ENCODE measurements at regions not wholly inside any gene's neighbourhood (a gene's known extent, or its start where the extent isn't known, plus 50 kb on each side); places are given as distances from the start of the nearest gene placed in this dataset.
A peak's percentile ranks its signal among the peaks of the same experiment; 100 is the strongest.

DNA sequence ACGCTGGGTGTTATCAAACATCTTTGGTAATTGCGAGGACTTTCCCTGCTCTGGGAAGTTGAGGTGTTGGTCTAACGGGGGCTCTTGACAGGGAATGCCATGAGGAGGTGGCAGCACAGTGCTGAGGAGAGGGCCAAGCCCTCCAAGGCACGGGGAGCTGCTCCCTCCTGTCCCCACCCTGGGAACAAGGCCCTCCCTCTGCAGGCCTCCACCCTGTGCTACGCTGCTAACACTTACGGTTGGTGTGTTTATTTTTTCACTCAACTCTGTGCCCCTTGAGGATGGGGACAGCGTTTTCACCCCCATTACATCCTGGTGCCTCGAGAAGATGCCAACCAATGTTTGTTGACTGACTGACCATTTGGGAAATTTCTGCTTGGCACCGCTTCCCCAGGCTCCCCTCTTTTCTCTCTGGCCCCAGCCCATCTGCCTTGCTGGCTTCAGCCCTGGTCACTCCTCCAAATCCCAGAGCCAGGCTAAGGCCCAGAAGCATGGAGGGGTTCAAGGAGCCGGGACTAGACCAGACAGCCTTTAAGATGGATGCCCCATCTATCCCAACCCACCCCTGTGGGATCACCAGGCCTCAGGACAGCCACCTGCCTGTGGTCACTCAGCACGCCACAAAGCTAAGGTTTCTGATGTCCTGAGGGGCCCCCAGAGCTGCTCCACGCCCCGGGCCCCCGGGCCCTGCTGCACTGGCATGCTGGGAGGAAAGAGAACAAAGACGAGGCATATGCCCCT is 125.7 kb downstream of the BARX1 start:
- DNase-seq (ENCODE audit: low read depth in 2 of 2, low spot score in 1 of 2): no peak

DNA sequence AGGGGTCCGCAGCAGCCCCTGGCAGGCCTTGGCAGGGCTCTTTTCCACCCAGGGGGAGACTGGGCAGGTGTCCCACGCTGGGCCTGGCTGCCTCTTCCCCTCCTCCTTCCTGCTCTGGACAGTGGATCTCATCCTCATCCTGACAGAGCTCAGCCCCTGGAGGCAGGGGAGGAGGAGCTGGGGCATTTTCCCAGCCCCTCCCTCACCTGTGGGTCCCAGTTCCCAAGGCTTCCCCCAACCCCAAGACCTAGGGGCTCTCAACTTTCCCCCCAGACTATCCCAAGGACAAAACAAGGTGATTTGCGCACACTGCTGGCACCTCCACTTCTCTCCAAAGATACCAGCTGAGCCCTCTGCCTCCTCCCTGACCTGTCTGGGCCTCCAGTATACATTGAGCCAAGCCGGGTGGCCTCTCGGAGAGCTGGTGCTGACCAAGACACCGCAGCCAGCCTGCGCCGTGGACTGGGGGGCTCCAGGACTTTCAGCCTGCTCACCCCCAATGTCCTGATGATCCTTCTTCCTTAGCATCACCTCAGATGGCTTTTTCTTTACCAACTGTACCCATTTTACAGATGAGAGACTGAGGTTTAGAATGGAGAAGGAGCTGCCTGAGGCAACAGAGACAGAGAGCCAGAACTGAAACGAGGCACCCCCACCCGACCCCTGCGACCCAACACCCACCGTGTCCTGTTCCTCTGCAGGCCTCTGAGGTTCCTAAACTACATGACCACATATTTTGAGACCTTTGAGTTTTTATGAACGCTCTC is 126.6 kb downstream of the BARX1 start:
- no peak for DNase-seq (ENCODE audit: low read depth in 2 of 2, low spot score in 1 of 2)

DNA sequence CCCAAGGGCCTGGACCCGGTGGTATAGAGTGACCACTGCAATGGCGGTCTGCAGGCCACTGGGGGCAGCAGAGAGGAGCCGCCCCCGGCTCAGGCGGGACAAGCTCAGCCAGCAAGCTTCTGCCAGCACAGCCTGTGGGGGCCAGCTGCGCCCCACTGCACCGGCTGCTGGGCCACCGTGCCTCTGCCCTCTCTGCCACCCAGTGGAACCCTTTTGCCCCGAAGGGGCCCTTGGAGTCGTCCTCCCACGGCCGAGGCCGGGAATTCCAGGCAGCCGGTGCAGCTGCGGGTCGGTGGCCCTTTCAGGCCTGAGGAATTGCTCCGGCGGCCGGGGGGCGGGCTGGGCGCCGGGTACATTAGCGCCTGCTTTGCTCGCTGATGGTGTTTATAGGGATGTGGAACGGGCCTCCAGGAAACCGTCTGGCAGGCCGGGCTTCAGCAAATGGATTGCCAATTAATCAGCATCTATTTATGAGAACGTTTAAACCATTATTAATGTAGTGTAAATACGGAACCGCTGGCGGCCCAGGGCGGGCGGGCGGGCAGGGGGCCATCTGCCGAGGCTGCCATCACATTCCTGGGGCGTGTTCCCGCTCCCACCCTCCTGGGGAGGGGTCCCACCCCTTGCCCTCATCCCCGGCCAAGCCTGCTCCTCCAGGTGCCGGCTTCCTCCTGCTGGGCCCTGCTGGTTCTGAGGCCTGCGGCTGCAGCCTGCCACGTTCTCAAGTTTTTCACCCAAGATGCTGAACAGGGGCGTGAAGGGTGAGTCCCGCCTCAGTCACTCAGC is 127.4 kb downstream of the BARX1 start:
- peak in 1 of 2 donors; percentile 6 for DNase-seq (ENCODE audit: low read depth in 2 of 2, low spot score in 1 of 2)

DNA sequence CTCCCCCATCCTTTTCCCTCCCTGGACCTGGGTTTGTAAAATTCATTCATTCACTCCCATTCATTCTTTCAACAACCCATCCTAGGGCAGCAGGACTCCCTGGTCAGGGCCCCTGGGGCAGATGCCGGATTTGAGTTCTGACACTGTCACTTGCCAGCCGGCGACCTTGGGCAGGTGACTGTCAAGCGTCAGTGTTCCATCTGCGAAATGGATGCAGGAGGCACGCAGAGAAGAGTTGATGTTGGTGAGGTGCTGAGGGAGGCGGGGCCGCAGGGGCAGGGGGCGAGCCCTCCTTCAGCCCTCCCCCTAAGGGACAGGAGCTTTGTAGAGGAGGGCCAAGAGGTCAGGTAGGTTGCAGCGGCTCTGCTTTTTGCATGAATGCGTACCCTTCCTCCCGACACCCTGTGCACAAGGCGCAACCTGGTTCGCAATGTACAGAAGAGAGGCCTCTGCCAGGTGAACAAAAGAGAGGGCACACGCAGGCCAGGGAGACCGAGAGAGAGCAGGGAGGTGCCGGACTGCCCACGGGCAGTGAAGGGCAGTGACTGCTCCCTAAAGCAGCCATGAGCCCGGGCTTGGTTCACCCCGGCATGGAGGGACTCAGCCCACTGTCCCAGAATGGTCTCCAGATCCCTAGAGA is 128.1 kb downstream of the BARX1 start:
- no peak for DNase-seq (ENCODE audit: low read depth in 2 of 2, low spot score in 1 of 2)

GRCh38 chr9:93826209-93826608 is 128.9 kb downstream of the BARX1 start:
- DNase-seq (ENCODE audit: low read depth in 2 of 2, low spot score in 1 of 2): peak in 1 of 2 donors; percentile 10

GRCh38 chr9:93825348-93826115 is 129.6 kb downstream of the BARX1 start:
- no peak for DNase-seq (ENCODE audit: low read depth in 2 of 2, low spot score in 1 of 2)

- no peak for DNase-seq (ENCODE audit: low read depth in 2 of 2, low spot score in 1 of 2)
These were observed 130.5 kb downstream of the BARX1 start for GRCh38 chr9:93824386-93825294.

DNA sequence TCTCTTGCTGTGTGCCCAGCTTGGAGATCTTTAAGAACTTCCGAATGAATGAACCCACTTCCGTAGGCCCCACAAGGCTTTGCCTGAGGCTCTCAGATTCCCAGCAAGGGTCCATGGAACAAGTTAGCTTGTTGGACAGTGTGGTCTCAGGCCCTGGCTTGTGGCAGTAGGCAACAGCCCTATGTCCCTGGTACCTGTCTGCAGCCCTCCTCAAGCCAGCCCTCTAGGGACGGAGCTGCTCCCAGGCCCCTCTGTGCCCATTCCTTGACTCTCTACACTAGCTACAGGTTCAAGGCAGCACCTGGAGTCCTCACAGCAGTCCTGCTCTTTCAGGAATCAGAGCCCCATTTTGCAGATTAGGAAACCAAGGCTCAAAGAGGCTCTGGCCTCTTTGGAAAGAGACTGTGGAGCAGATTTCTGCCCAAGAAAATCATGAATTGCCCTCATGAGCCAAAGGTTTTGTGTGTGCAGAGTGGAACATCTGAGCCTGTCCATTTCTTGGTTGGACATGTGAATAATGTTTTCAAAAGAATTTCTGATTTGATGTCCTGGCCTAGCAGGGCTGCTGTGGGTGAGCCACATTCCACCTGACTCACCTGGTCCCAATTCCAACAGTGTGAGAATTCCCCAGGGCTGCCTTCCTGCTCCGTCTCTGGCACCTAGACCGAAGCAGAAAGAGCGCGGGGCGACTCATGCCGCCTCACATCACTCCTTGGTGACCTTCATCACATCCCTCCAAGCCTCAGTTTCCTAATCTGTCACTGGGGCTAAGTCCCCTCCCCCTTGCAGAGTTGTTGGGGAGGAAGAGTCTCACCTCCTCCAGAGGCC is 131.7 kb downstream of the BARX1 start:
- DNase-seq (ENCODE audit: low read depth in 2 of 2, low spot score in 1 of 2): no peak

DNA sequence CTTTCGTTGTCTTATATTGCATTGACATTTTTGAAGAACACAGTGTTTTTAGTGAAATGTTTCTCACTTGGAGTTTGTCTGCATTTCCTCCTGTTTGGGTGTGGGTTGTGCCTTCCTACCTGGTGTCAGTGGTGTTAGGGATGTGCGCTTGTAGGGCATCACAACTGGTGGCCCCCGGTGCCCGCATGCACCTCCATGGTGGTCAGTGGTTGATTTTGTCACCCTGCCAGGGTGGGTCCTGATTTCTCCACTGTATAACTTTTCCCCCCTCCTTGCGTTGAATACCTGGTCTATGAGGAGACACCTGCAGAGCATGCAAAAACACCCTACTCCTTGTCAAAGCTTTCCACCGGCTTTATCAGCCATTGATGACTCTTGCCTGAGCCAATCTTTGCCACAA is 132.9 kb downstream of the BARX1 start:
- no peak for DNase-seq (ENCODE audit: low read depth in 2 of 2, low spot score in 1 of 2)

- no peak for DNase-seq (ENCODE audit: low read depth in 2 of 2, low spot score in 1 of 2)
These were observed 133.8 kb downstream of the BARX1 start for GRCh38 chr9:93821307-93821703.

DNA sequence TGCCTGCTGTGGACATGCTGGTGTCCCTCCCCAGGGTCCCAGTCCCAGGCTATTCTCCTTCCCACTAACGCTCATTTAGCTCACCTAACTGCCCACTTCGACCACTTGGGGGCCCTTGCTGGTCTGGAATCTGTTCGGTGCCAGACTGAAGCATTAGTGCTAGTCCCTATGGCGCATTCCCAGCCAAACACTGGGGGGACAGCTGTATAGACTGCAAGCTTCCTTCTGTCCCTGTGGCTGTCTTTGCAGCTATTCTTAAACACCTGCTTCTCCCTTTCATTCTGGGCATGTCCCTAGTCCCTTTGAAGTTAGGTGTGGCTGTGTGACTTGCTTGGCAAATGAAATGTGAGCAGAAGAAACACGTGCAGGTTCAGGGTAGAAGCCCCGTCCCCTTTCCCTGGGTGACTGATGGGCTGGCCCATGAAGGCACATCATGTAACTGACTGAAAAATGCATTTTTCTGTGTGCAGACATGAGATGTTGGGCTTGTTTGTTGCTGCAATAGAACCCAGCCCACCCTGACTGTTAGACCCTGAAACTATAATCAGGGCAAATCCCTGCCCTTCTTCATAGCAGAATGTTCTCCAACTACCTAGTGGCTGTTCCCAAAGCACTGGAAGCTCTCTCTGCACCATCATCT is 134.4 kb downstream of the BARX1 start:
- DNase-seq (ENCODE audit: low read depth in 2 of 2, low spot score in 1 of 2): no peak

DNA sequence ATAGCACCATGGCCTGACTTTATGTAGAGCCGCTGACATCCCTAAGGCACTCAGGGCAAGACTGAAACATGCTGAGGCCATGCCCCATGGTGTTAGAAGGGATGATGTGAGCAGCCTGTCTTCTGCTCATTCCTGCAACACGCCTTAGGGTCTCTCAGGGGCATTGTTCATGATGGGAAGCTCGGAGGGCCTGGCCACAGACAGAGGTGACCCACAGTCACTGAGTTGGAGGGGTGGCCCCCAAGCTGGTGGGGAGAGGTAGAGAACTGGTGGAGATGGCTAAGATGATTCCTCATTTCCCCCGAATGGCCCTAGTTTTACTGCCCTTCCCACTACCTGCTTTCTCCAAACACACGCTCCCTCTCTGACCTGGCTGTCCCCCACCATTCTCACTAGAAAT is 135.2 kb downstream of the BARX1 start:
- no peak for DNase-seq (ENCODE audit: low read depth in 2 of 2, low spot score in 1 of 2)

DNA sequence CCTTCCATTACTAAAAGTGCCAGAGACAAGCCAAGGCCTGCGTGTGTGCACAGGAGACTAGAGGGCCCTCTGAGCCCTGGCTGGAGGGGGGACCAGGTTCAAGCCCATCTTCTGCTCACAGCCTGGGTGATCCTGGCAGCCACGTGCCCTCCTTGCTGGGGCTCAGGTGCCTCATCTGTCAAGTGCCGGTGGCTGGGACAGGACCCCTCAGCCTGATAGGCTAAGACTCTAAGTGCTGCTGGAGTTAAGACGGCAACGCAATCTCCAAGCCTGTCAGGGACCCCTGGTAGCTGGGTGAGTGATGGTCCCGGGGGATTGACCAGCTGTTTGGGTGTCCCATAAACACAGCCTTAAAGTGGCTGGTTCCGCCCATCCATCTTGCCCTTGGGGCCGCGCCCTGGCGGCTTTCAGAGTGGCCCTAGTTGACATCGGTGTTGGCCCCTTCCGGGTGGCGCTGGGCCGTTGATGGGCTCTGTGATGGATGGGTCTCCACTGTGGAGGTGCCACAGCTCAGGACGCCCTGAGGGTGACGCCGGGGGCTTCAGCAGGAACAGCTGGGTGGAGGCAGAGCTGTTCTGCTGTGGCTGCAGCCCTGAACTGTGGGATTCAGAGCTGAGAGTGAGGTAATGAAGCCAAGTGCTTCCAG is 136.2 kb downstream of the BARX1 start:
- DNase-seq (ENCODE audit: low read depth in 2 of 2, low spot score in 1 of 2): no peak

DNA sequence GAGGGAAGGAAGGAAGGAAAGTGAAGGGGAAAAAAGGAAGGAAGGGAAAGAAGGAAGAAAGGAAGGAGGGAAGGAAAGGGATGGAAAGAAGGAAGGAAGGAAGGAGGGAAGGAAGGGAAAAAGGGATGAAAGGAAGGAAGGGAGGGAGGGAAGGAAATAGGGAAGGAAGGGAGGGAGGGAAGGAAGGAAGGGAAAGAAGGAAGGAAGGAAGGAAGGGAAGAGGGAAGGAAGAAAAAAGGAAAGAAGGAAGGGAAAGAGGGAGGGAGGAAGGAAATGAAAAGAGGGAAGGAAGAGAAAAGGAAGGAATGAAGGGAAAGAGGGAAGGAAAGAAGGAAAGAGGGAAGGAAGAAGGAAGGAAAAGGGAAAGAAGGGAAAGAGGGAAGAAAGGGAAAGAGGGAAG is 136.9 kb downstream of the BARX1 start:
- no peak for DNase-seq (ENCODE audit: low read depth in 2 of 2, low spot score in 1 of 2)

DNA sequence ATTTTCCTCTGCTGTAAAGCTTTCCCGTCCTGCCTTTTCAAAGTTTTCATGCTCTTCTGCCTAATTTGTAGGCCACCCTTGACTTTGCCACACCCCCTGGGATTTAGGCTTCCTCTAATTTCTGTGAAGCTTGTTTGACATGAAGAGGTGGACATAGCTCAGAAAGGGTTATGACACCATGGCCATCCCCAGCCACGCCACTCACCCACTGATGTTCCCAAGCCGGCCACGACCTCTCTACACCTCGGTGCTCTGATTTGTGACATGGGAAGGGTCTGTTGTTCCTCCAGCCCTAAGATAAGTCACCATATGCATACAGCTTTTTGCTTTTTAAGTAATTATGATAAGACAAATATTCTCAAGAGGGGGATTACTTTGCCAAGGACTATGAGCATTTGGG is 139.5 kb downstream of the BARX1 start:
- no peak for DNase-seq (ENCODE audit: low read depth in 2 of 2, low spot score in 1 of 2)

- no peak for DNase-seq (ENCODE audit: low read depth in 2 of 2, low spot score in 1 of 2)
These were observed 140.0 kb downstream of the BARX1 start for GRCh38 chr9:93815135-93815534.

DNA sequence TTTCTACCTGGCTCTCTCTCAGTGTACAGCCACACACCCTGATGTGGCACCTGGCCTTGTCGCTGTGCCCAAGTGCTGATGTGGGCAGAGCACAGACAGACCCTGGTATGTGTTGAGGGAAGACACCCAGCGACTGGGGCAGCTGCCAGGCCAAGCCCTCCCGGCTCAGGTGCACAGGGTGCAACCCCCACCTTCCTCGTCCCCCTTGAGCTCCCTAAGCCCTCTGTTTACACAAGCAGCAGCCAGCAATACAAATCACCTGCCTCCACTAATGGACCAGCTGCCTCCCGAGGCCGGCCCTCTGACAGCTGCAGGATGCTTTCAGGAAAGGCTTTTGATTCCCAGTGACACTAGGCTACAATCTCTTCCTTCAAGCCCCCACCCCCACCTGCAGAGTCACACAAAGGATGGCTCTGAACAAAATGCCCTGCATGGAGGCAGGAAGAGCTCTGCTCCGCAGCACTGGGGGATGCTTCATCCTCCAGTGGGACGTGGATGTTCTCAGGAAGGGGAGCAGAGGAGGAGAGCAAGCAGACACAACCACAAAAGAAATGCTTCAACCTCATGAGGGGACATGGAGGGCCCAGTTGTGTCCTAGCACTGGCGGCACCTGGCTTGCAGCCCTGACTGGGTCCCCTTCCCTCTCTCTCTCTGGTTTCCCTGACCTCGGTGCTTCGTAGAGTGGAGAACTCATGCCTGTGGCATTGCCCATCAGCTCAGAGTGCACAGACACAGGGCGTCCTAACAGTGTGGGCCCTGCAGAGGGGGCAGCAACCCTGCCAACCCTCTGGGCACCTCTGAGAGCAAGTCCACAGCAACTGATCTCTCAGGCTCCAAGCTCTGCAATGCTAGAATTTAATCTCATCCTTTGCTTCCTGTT is 140.8 kb downstream of the BARX1 start:
- no peak for DNase-seq (ENCODE audit: low read depth in 2 of 2, low spot score in 1 of 2)
